CMK (cell line): ENCODE measurements at regions not wholly inside any gene's neighbourhood (a gene's known extent, or its start where the extent isn't known, plus 50 kb on each side); places are given as distances from the start of the nearest gene placed in this dataset.
"Not testable (repeated sequence)": the region's sequence is repeated elsewhere in the genome, so short reads cannot be mapped to it uniquely, and the experiment has no call there.

Experiments used
- DNase-seq: peaks from one replicate; pipeline ENCODE4 v3.0.0-alpha.2; 2010; ENCODE audit warnings: low read depth

DNA sequence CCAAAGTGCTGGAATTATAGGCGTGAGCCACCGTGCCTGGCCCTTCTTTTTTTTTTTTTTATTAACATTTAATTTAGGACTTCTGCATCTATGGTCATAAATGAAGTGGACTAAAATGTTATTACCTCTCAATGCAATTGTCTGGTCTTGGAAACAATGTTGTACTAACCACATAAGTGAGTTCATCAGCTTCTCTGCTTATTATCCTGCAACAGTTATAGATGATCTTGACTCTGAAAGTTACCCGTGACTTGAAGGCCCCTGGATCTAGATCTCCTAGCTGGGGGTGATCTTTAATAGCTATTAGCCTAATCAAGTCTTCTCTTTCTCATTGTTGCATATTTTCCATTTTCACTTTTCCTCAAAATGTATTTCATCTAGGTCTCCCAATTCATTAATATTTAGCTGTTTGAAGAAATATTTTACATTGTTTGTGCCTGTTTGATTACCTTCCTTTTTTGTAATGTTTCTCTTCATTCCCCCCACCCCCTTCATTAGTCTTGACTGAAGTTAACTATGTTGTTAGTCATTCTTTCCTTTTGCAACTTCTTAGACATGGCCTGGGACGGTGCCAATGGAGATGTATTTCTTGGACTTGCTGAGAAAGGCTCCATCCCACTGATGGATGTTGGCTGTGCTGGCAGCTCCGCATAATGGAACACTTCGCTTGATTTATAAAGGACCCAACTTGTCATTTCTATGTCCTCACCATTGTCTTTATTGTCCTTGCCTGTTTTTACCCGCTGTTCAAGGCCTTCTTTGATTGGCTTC is 141.6 kb upstream of the RIOK3 start:
- DNase-seq = no peak

- DNase-seq = no peak
Measured at GRCh38 chr18:23313379-23313778, 139.7 kb upstream of the RIOK3 start.

DNA sequence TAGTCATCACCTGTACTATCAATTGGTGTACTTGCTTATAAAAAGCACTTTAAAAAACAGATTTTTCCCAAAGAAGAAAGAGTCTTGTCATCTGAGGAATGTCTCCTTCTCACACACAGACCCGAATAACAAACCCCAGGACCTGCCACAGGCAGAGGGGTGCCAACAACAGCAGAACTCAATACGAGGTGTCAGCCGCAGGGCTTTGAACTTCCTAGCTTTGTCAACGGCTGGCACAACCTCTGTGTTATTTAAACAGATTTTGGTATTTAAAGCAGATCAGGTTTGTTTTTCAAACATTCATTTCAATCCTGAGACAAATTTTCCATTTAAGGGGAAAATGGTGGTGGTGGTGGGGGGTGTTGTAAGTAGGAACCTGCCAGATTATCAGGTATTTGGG is 138.4 kb upstream of the RIOK3 start:
- no peak for DNase-seq

DNA sequence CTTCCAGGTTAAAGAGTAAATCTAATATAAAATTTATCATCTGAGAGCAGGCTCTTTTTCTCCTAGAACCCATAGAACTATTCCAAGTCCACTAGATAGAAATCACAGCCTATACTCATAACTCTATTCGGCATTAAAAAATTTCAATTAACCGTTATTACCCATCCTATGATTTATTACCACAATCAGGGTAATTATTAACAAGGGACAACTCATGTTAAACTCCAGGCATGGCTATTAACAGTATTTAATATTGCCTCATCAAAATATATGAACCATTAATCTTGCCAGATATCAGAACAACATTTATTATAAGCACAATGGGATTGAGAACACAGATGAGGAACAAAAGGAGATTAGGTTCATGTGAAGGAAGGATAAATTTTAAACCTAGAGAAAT is 136.8 kb upstream of the RIOK3 start:
- DNase-seq = no peak

DNA sequence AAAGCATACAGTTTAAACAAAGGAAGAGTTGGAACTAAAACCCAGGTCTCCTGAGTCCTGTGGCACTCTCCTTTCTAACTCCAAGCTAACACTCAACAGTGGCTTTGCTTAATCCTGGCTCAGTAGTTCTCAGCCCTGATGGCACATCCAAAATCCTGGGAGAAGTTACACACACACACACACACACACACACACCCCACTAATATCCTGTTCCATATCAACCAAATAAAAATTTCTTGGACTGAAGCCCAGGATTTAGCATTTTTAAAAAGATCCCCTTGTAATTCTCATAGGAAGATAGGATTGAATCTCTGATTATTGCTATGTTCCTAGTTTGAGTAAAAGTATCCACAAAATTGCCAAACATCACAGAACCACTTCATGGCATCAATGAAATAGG is 136.1 kb upstream of the RIOK3 start:
- DNase-seq = no peak

DNA sequence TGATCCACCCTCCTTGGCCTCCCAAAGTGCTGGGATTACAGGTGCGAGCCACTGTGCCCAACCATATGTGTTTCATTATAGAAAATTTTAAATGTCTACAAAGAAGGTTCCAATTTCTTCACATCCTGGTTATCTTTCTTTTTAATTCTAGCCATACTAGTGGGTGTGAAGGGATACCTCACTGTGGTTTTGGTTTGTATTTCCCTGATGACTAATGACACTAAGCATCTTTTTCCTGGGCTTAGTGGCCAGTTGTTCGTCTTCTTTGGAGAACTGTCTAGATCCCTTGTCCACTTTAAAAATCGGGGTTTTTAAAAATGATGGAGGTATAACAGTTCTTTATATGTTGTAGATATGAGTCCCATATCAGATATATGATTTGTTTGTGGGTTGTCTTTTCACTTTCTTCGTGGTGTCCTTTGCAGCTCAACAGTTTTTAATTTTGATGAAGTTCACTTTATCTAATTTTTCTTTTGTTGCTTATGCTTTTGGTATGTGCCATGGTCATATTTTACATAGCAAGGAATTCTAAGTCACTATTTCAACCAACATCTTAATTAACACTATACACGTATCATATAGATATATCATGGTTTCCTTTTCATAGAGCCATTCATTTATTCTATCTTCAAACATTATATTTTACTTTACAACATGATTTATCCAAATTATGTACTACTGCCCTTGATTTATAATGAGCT is 135.0 kb upstream of the RIOK3 start:
- DNase-seq = no peak

- DNase-seq = no peak
Measured at GRCh38 chr18:23320709-23321236, 132.3 kb upstream of the RIOK3 start.

DNA sequence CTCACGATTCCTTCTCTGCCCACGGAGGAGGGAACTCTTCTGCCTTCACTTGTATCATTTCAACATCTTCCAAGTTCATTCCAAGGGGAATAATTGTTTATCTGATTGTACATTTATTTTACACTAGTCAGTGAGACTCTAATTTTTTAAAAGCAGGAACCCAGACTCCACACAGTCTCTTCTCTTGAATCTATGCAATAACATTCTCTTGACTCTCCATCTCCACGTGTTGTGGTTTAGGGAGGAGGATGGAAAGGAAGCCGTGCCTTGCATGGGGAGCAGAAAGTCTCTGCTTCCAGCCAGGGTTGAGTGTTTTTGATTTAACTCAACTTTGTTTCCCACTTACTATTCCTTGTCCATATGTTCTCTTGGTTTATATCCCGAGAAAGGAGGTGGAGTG is 131.1 kb upstream of the RIOK3 start:
- DNase-seq = no peak

DNA sequence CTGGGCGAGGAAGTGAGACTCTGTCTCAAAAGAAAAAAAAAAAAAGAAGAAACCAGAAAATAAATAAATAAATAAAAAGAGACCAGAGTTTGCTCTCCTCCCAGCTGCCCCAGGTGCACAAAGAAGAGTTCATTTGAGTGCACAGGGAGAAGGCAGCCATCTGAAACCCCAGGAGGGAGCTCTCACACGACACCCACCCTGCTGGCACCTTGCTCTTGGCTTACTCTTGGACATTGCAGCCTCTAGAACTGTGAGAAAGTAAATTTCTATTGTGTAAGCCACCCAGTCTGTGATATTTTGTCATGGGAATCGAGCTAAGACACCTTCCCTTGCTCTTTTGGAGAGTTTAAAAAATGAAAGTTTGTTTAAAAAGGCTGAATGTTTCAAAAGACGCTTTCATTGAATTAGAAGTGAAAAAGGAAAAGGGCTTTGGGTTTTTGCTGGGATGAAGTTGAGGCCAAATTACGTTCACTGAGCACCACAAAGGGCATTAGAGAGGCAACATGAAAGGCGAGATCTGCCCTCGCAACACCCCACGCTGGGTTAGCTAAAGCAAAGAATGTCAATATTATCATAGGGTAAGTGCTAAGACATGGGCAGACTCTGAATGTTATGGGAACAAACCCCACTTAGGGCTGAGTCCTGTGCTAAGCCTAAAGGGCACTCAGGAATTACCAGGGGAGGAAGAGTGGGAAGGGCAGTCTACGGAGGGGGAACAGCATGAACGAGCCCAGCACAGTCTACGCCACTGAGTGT is 128.9 kb upstream of the RIOK3 start:
- no peak for DNase-seq

DNA sequence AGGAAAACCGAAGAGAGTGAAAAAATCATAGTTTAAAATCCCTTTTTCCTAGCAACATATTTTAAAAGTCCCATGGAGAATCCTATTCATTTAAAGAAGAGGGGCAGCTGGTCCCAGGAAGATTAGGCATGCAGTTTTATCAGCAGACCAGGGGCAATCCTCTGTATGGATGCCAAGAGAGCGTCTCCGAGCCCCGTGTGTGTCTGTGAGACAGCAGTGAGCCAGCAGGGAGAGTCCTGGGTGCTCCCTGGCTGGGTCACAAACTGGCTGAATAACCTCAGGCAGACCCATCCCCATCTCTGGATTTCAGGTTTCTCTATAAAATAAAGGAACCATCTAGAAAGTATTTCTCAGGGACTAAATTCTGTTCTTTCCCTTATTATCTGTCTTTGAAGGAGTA is 128.2 kb upstream of the RIOK3 start:
- DNase-seq = no peak

GRCh38 chr18:23329671-23330070 is 123.4 kb upstream of the RIOK3 start:
- DNase-seq = not testable (repeated sequence)

- DNase-seq = no peak
Measured at GRCh38 chr18:23330423-23330822, 122.7 kb upstream of the RIOK3 start.

DNA sequence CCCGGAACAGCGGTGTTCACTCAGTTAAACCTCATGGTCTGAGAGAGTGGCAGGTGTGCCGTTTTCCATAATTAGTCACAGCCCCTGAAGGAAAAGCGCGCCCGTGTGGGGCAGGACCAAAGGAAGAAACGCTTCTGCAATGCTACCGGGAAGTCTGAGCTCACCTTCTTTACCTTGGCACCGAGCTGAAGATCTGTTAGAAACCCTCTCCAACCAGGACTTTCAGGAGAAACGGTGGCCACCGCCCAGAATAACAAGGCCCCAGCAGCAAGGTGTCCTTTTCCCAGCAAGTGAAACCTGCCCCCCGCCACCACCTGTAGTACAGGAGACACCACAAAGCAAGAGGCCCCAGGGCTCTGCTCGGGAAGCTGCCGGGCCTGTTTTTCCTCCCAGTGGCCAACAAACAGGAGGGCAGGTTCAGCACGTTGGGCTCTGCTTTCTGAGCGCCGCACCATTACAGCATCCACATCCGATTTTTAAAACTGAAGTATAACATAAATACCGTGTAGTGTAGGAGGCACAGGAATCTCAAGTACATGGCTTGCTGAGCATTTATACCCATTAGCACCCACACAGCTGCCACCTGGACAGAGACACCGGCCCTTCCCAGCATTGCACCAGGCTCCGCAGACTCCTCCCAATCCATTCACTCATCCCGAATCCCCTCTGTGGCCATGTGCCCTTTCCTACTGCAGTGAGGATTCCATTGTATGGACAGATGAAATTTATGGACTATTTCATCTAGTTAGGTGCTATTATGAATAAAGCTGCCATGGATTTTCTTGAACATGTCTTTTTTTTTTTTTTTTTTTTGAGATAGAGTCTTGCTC is 121.8 kb upstream of the RIOK3 start:
- DNase-seq = no peak

DNA sequence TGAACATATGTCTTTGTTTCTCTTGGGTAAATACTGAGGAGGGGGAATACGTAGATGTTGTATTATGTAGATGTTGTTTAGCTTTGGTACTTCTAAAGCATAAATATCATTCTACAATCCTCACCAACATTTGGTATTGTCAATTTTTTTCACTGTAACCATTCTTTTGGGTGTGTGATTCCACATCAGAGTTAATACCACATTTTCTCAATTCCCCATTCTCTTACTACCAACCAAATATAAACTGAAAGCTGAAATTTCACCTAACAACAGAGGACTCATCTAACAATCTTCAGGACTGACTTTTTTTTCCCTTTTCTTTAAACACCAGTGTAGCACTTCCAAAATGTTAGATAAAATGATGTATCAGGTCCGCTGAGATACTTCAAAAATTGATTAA is 120.7 kb upstream of the RIOK3 start:
- no peak for DNase-seq

DNA sequence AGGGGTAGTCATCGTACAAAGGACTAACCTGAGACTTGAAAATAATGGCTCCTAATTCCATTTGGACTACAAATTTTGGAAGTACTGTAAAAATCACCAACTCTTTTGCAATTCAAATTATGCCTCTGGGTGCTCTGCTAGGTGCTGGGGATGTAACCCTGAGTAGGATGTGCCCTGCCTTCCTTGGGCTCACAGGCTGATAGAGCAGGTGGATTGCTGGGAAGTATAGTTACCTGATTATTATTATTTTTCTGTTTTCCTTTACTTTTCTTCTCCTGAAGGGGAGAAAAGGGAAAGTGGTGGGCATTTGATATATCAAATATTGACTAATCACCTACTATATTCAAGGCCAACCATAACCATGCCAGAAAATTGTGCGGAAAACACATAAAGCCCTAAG is 119.3 kb upstream of the RIOK3 start:
- no peak for DNase-seq

- no peak for DNase-seq
Measured at GRCh38 chr18:23334569-23334968, 118.5 kb upstream of the RIOK3 start.

GRCh38 chr18:23336101-23336500 is 117.0 kb upstream of the RIOK3 start:
- no peak for DNase-seq

DNA sequence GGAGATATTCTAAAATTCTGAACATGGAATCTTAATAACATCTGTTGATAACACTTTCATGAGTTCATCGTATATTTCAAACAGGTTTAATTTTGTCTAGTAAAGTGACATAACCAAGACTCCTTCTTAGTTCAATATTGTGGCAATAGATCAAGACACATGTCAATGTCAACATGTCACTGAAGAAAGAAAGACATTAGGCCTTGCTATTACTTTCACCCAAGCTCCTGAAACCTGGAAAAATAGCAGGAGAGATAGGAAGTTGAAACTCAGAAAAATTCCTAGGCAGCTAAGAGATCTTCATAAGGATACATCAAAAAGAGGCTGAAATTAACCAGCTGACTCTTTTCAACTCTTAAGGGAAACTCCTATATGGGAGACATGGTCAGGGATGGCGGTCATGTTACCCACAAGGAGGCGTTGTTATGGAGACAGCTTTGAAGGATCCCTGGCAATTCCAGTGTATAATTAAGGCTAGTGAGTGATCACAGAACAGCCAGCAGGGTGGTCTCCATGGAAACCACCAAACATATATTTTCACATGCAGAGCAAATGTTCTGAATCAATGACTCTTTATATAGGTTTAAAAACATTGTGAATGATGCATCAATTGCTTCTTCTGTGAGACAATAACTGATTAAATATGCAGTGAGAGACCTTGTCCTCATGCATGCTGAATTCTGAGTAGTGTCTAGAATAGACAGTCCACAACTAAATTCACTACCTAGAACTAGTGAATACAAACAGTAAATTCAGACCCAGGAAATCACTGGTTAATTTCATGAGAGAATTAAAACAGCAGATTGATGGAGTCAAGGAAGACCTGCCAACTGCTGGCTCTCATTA is 115.3 kb upstream of the RIOK3 start:
- DNase-seq = no peak

DNA sequence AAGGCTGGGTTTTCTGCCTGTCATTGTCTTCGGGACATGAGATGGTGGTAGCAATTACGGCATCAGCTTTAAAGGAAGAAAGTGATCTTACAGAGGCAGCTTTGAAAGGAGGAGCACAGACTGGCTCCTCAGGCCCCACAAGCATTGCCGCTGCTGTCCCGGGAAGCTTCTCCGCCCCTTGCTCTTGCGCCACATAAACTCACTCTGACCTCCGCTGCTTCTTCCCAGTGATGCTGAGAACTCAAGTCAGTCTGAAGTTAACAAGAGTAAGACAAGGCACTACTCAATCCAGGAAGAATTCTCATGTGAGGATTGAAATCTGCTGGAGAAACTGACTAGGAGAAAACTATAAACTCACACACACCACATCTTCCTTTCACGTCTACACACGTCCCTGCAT is 112.4 kb upstream of the RIOK3 start:
- DNase-seq = no peak

- DNase-seq = no peak
Measured at GRCh38 chr18:23341383-23341782, 111.7 kb upstream of the RIOK3 start.

DNA sequence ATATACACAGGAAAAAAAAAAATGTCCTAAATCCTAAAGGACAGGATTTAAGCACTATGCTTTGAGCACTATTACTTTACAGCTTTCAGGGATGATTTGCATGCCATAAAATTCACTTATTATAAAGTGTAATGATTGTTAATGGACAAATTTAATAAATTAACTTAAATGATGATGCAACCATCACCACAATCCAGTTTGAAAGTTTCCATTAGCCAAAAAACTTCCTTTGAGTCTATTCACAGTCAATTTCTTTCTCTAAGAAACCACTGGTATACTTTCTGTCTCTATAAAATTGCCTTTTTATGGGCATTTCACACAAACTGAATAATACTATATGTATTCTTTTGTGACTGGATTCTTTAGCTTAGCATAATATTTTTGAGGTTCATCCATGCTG is 111.1 kb upstream of the RIOK3 start:
- no peak for DNase-seq
